ENCODE measurements at regions not wholly inside any gene's neighbourhood (a gene's known extent, or its start where the extent isn't known, plus 50 kb on each side); places are given as distances from the start of the nearest gene placed in this dataset.

- H3K4me3 ChIP-seq (ENCODE audit: low read depth, low read length): no peak overlapping the region
- no peak for DNase-seq (ENCODE audit: low read depth, low spot score)
- POLR2A ChIA-PET: no interaction called here
- TF ChIP-seq CTCF (IDR thresholded peaks at IDR 0.05; ENCODE audit: insufficient read depth, low read length, missing control alignments): no peak
- CTCF ChIA-PET: no interaction called here
Observed at GRCh38 chr4:4746444-4746843, 113.0 kb upstream of the MSX1 start.

- ChIA-PET POLR2A (no interaction called here), CTCF (no interaction called here)
- DNase-seq (ENCODE audit: low read depth, low spot score): no peak
- no peak overlapping the region for H3K4me3 ChIP-seq (ENCODE audit: low read depth, low read length)
- no peak for TF ChIP-seq CTCF (IDR thresholded peaks at IDR 0.05; ENCODE audit: insufficient read depth, low read length, missing control alignments)
Observed at GRCh38 chr4:4740071-4740470, 119.4 kb upstream of the MSX1 start.

- H3K4me3 ChIP-seq (ENCODE audit: low read depth, low read length): no peak overlapping the region
- ChIA-PET CTCF (no interaction called here), POLR2A (no interaction called here)
- no peak for TF ChIP-seq CTCF (IDR thresholded peaks at IDR 0.05; ENCODE audit: insufficient read depth, low read length, missing control alignments)
- DNase-seq (ENCODE audit: low read depth, low spot score): no peak
Observed at GRCh38 chr4:4735870-4736269, 123.6 kb upstream of the MSX1 start.

- no peak for DNase-seq (ENCODE audit: low read depth, low spot score)
- no peak for TF ChIP-seq CTCF (IDR thresholded peaks at IDR 0.05; ENCODE audit: insufficient read depth, low read length, missing control alignments)
- CTCF ChIA-PET: interaction anchor here (1.0 kb wide), 2 partner anchors 18 to 30 kb away, joined by 3 read pairs; no protein-coding TSS in a partner anchor
- no peak overlapping the region for H3K4me3 ChIP-seq (ENCODE audit: low read depth, low read length)
- POLR2A ChIA-PET: no interaction called here
Observed at GRCh38 chr4:4735136-4735750, 124.2 kb upstream of the MSX1 start.

- no peak for DNase-seq (ENCODE audit: low read depth, low spot score)
- ChIA-PET CTCF (interaction anchor here (1.0 kb wide), 2 partner anchors 19 to 31 kb away, joined by 3 read pairs; no protein-coding TSS in a partner anchor), POLR2A (interaction anchor here (0.6 kb wide), 1 partner anchor 46 kb away, joined by 3 read pairs; no protein-coding TSS in a partner anchor)
- H3K4me3 ChIP-seq (ENCODE audit: low read depth, low read length): no peak overlapping the region
- TF ChIP-seq CTCF (IDR thresholded peaks at IDR 0.05; ENCODE audit: insufficient read depth, low read length, missing control alignments): no peak
Observed at GRCh38 chr4:4734425-4734824, 125.0 kb upstream of the MSX1 start.

GRCh38 chr4:4733663-4734062 lies 125.8 kb upstream of the MSX1 start:
- TF ChIP-seq CTCF (IDR thresholded peaks at IDR 0.05; ENCODE audit: insufficient read depth, low read length, missing control alignments): no peak
- CTCF ChIA-PET: no interaction called here
- H3K4me3 ChIP-seq (ENCODE audit: low read depth, low read length): no peak overlapping the region
- DNase-seq (ENCODE audit: low read depth, low spot score): no peak
- POLR2A ChIA-PET: interaction anchor here (0.6 kb wide), 1 partner anchor 47 kb away, joined by 3 read pairs; no protein-coding TSS in a partner anchor
